ENCODE measurements at regions not wholly inside any gene's neighbourhood (a gene's known extent, or its start where the extent isn't known, plus 50 kb on each side); places are given as distances from the start of the nearest gene placed in this dataset.

DNA sequence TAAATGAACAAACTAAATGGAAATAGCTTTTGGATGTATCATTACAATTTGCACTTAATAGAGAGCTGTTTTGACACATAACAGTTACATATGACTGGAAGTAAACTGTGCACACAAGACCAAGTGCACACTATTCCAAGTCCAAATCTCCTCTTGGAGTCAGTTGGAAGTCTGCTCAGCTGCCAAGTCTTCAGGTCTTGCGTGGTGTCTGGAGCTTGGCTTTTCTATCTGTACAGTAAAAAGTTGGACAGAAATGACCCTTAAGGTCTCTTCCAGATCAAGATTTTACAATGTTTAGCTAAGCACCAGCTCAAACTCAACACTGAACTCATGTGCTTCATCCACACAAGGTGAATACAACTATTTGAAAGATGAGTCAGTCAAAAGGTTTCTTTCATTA is 456.9 kb downstream of the RASEF start:
- intact Hi-C loops (cut with micrococcal nuclease), result no loop called here
- Histone ChIP-seq H3K9ac (ENCODE audit: insufficient read depth, low read length, poor library complexity, severe bottlenecking) (no peak overlapping the region), H2AFZ (ENCODE audit: insufficient read depth, low read depth, low read length, poor library complexity, severe bottlenecking) (no peak overlapping the region), H3K27ac (ENCODE audit: low read depth in 1 of 2, low read length in 2 of 2) (no peak overlapping the region), H3K79me2 (ENCODE audit: insufficient read depth, low read length) (no peaks in the 10 kb centered on the region), H4K20me1 (ENCODE audit: insufficient read depth, low read length) (no peaks in the 10 kb centered on the region), H3K4me1 (ENCODE audit: control insufficient read depth in 1 of 2, insufficient read depth in 2 of 2, low read length in 2 of 2) (no peaks in the 10 kb centered on the region), H3K4me2 (replicated peaks; ENCODE audit: extremely low read depth, low read length, poor library complexity, severe bottlenecking) (no peak overlapping the region), H3K27me3 (ENCODE audit: control insufficient read depth in 2 of 2, insufficient read depth in 2 of 2, low read length in 2 of 2) (no peaks in the 10 kb centered on the region), H3K9me3 (replicated peaks in 1 of 2; ENCODE audit: control insufficient read depth in 1 of 2, insufficient read depth in 1 of 2, low read length in 2 of 2) (no peaks in the 10 kb centered on the region), H3K36me3 (replicated peaks in 1 of 2; ENCODE audit: control insufficient read depth in 1 of 2, insufficient read depth in 2 of 2, low read length in 2 of 2) (no peaks in the 10 kb centered on the region), H3K4me3 (replicated peaks in 1 of 3; ENCODE audit: low read depth in 2 of 3, low read length in 3 of 3) (no peak overlapping the region)
- no peaks in the 10 kb centered on the region for H3K9me3 Mint-ChIP-seq
- H3K36me3 Mint-ChIP-seq, result no peaks in the 10 kb centered on the region
- no peak overlapping the region for H3K4me3 Mint-ChIP-seq
- no peaks in the 10 kb centered on the region for H3K4me1 Mint-ChIP-seq
- DNase-seq, result no peak
- whole genome bisulfite sequencing (ENCODE audit: insufficient coverage), result 100% methylated on average over 1 of the region's 1 CpG
- no peaks in the 10 kb centered on the region for H3K27me3 Mint-ChIP-seq (ENCODE audit: low read depth in 3 of 3)
- H3K27ac Mint-ChIP-seq, result no peak overlapping the region
- TF ChIP-seq, protein P1, sequence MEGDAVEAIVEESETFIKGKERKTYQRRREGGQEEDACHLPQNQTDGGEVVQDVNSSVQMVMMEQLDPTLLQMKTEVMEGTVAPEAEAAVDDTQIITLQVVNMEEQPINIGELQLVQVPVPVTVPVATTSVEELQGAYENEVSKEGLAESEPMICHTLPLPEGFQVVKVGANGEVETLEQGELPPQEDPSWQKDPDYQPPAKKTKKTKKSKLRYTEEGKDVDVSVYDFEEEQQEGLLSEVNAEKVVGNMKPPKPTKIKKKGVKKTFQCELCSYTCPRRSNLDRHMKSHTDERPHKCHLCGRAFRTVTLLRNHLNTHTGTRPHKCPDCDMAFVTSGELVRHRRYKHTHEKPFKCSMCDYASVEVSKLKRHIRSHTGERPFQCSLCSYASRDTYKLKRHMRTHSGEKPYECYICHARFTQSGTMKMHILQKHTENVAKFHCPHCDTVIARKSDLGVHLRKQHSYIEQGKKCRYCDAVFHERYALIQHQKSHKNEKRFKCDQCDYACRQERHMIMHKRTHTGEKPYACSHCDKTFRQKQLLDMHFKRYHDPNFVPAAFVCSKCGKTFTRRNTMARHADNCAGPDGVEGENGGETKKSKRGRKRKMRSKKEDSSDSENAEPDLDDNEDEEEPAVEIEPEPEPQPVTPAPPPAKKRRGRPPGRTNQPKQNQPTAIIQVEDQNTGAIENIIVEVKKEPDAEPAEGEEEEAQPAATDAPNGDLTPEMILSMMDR (IDR thresholded peaks at IDR 0.05), result no peak

DNA sequence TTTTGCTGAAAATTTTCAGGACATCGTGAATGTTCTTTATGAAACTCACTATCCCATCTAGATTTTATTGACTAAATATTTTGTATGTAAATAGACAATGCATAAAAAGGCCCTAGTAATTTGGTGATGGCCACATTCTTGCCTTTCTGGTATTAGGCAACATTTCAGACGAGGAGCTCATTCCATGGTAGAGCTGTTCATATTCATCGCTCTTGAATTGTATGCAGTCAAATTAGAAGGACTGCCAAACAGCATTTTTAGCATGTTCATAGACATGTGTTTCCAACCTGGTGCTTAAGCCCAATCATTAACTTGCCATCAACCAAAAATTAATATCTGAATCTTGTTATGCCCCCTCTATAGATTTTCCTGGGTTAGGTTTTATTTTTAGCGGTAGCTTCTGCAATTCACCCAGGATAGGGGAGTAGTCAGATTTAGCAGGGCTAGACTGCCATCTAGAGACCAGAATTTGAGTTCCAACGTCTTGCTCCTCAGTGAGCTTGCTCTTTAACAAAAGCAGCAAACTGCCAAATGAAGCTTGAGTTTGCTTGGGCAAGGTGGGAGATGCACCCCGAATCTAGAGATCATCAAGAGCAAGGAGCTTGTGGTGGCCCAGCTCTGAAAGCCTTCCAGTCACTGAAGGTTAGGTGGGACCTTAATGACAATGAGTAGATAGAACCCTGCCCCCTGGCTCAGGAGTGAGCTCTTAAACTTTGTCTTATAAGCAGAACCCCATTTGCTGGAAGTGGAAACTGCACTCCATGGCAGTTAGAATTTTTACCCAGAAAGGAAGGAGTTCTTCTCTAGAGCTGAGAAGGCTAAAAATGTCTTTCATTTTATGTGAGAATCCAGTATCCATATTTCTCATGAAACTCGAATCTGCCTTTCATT is 456.2 kb downstream of the RASEF start:
- peak; percentile 21 to 39 (median 28) for DNase-seq
- Mint-ChIP-seq H3K36me3 (no peaks in the 10 kb centered on the region), H3K4me3 (no peak overlapping the region), H3K4me1 (no peaks in the 10 kb centered on the region), H3K27ac (peak overlapping the region in 1 of 7 donors; percentile 30), H3K27me3 (ENCODE audit: low read depth in 3 of 3) (no peaks in the 10 kb centered on the region), H3K9me3 (no peaks in the 10 kb centered on the region)
- Histone ChIP-seq H3K9ac (ENCODE audit: insufficient read depth, low read length, poor library complexity, severe bottlenecking) (no peak overlapping the region), H3K4me2 (replicated peaks; ENCODE audit: extremely low read depth, low read length, poor library complexity, severe bottlenecking) (no peak overlapping the region), H4K20me1 (ENCODE audit: insufficient read depth, low read length) (no peaks in the 10 kb centered on the region), H3K9me3 (replicated peaks in 1 of 2; ENCODE audit: control insufficient read depth in 1 of 2, insufficient read depth in 1 of 2, low read length in 2 of 2) (no peaks in the 10 kb centered on the region), H3K4me3 (replicated peaks in 1 of 3; ENCODE audit: low read depth in 2 of 3, low read length in 3 of 3) (no peak overlapping the region), H3K27ac (ENCODE audit: low read depth in 1 of 2, low read length in 2 of 2) (no peak overlapping the region), H3K79me2 (ENCODE audit: insufficient read depth, low read length) (no peaks in the 10 kb centered on the region), H3K36me3 (replicated peaks in 1 of 2; ENCODE audit: control insufficient read depth in 1 of 2, insufficient read depth in 2 of 2, low read length in 2 of 2) (no peaks in the 10 kb centered on the region), H2AFZ (ENCODE audit: insufficient read depth, low read depth, low read length, poor library complexity, severe bottlenecking) (no peak overlapping the region), H3K27me3 (ENCODE audit: control insufficient read depth in 2 of 2, insufficient read depth in 2 of 2, low read length in 2 of 2) (no peaks in the 10 kb centered on the region), H3K4me1 (ENCODE audit: control insufficient read depth in 1 of 2, insufficient read depth in 2 of 2, low read length in 2 of 2) (no peaks in the 10 kb centered on the region)
- intact Hi-C loops (cut with micrococcal nuclease), result no loop called here
- 29% methylated on average over 2 of the region's 7 CpGs for WGBS (ENCODE audit: insufficient coverage)
- TF ChIP-seq, protein P1 (IDR thresholded peaks at IDR 0.05), result peak; percentile 61

All from CD14-positive monocyte (primary cell).